ENCODE measurements at regions not wholly inside any gene's neighbourhood (a gene's known extent, or its start where the extent isn't known, plus 50 kb on each side); places are given as distances from the start of the nearest gene placed in this dataset.
"Not testable (repeated sequence)": the region's sequence is repeated elsewhere in the genome, so short reads cannot be mapped to it uniquely, and the experiment has no call there.

GRCh38 chr15:21031703-21032102 lies 165.6 kb upstream of the POTEB2 start:
- TF ChIP-seq CTCF (IDR thresholded peaks at IDR 0.05; ENCODE audit: low read depth, low read length); MYC (IDR thresholded peaks at IDR 0.05; ENCODE audit: low read depth, low read length); MAX (IDR thresholded peaks at IDR 0.05; ENCODE audit: low read depth, low read length); POLR2A (IDR thresholded peaks at IDR 0.05; ENCODE audit: extremely low read depth, insufficient read length): not testable (repeated sequence)
